GM21825 (cell line): ENCODE measurements at regions not wholly inside any gene's neighbourhood (a gene's known extent, or its start where the extent isn't known, plus 50 kb on each side); places are given as distances from the start of the nearest gene placed in this dataset.

ENCODE experiments used
- ATAC-seq: cut with Tn5 transposase; IDR thresholded peaks from one replicate; pipeline ENCODE4 v1.9.1; 2021; ENCODE audit warnings: mild to moderate bottlenecking, moderate library complexity; ENCODE audit not compliant: unreplicated experiment

- no peak for ATAC-seq
Measured at GRCh38 chr1:229209386-229209785, 61.5 kb upstream of the RAB4A start.

- ATAC-seq, result no peak
Measured at GRCh38 chr1:229209816-229210215, 61.1 kb upstream of the RAB4A start.

GRCh38 chr1:229210844-229211243 lies 60.1 kb upstream of the RAB4A start:
- no peak for ATAC-seq

GRCh38 chr1:229213797-229214196 lies 57.1 kb upstream of the RAB4A start:
- no peak for ATAC-seq

- ATAC-seq, result no peak
Measured at GRCh38 chr1:229217716-229218115, 53.2 kb upstream of the RAB4A start.

GRCh38 chr1:229218612-229219025 lies 52.3 kb upstream of the RAB4A start:
- ATAC-seq, result no peak

GRCh38 chr1:229220163-229220846 lies 50.6 kb upstream of the RAB4A start:
- ATAC-seq, result no peak

- ATAC-seq, result no peak
Measured at GRCh38 chr1:229221106-229222019, 49.5 kb upstream of the RAB4A start.
